GM10248 (cell line): ENCODE measurements at regions not wholly inside any gene's neighbourhood (a gene's known extent, or its start where the extent isn't known, plus 50 kb on each side); places are given as distances from the start of the nearest gene placed in this dataset.

Experiments used
- CTCF ChIA-PET: fragments of 300-600 bp; sonication (Branson Sonifier 250); formaldehyde crosslinking; extraction: SDS; loops from one replicate; lab custom pipeline; 2021; ENCODE audit warnings: antibody characterized with exemption; lab: Yijun Ruan, JAX
- POLR2A ChIA-PET: fragments of 350-650 bp; sonication (Branson Sonifier 250); formaldehyde crosslinking; extraction: SDS; loops from one replicate; lab custom pipeline; 2020; ENCODE audit warnings: antibody characterized with exemption; lab: Yijun Ruan, JAX
- DNase-seq: peaks from one replicate; pipeline ENCODE4 v3.0.0; 2012; ENCODE audit errors: extremely low spot score
- CTCF ChIP-seq: IDR thresholded peaks from 2 replicates; pipeline ENCODE4 v1.5.1; 2012; ENCODE audit warnings: mild to moderate bottlenecking, low read depth; ENCODE audit errors: extremely low read depth, missing control alignments, control extremely low read depth

GRCh38 chr3:76177610-76178009, 392.3 kb upstream of the ZNF717 start:
- POLR2A ChIA-PET = no interaction called here
- no peak for DNase-seq
- TF ChIP-seq CTCF = no peak
- CTCF ChIA-PET = interaction anchor here (1.1 to 1.3 kb wide), 2 partner anchors 11 to 16 kb away, joined by 3 read pairs; no protein-coding TSS in a partner anchor

GRCh38 chr3:76178412-76178811, 393.1 kb upstream of the ZNF717 start:
- no peak for DNase-seq
- ChIA-PET CTCF (no interaction called here), POLR2A (no interaction called here)
- TF ChIP-seq CTCF = no peak

GRCh38 chr3:76181213-76181612, 395.9 kb upstream of the ZNF717 start:
- ChIA-PET CTCF (no interaction called here), POLR2A (no interaction called here)
- no peak for DNase-seq
- no peak for TF ChIP-seq CTCF

- CTCF ChIA-PET = no interaction called here
- POLR2A ChIA-PET = no interaction called here
- DNase-seq = no peak
- no peak for TF ChIP-seq CTCF
These were observed 412.7 kb upstream of the ZNF717 start for GRCh38 chr3:76198086-76198485.

GRCh38 chr3:76199382-76199781, 414.0 kb upstream of the ZNF717 start:
- ChIA-PET CTCF (no interaction called here), POLR2A (no interaction called here)
- TF ChIP-seq CTCF = no peak
- DNase-seq = no peak

GRCh38 chr3:76203578-76203977, 418.2 kb upstream of the ZNF717 start:
- POLR2A ChIA-PET = no interaction called here
- DNase-seq = no peak
- no peak for TF ChIP-seq CTCF
- CTCF ChIA-PET = no interaction called here

- CTCF ChIA-PET = interaction anchor here (1.4 kb wide), 1 partner anchor 17 kb away, joined by 3 read pairs; no protein-coding TSS in a partner anchor
These were observed 421.0 kb upstream of the ZNF717 start for GRCh38 chr3:76206346-76206745.

More at GRCh38 chr3:76206346-76206745, 421.0 kb upstream of the ZNF717 start:
- POLR2A ChIA-PET = no interaction called here
- no peak for DNase-seq
- no peak for TF ChIP-seq CTCF
